ENCODE measurements at regions not wholly inside any gene's neighbourhood (a gene's known extent, or its start where the extent isn't known, plus 50 kb on each side); places are given as distances from the start of the nearest gene placed in this dataset.

DNA sequence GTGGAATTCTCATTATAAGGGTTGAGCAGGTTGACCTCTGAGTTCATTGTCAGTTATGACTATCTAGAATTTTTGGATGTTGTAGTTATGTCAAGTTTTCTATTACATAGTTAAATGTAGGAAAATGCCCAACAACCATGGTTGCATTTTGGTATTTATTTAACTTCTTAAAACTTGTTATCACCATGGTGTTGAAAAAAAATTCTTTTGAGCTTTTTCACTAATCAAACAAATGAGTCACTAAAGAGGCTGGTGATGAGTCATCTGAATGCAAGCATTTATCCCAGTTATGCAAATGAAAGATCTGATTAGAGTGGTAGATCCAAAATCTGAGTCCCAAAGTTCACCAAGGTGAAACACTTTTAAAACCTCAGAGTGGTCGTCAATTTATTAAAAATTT, 624.7 kb upstream of the IGFBP3 start:
- peak; percentile 49 to 50 for DNase-seq (ENCODE audit: low read depth in 2 of 2)

DNA sequence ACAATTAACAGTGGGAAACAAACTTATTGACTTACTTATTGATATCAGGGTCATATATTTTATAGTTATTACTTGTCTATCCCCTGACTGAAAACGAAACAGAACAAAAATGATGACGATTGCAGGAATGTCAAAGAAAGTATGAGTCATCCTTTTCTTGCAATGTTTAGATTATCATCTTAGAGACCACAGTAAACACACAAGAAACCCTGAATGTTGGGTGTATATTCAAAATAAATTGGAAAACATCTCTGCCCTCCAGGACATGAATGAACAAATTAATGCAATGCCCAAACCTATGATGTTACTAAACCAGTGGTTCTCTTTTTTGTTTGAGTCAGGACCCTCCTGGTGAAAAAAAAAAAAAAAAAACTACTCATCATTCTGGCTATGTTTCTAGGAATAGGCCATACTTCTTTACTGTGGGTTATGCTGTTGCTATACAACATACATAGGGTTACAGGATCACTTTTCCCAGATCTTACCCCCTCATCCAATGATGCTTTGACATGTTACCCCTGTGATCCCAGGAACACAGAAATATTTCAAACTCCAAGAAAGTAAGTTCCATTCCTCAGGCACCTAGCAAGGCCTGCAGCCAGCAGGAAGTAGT, 623.4 kb upstream of the IGFBP3 start:
- peak in 1 of 2 experiments; percentile 50 for DNase-seq (ENCODE audit: low read depth in 2 of 2)

DNA sequence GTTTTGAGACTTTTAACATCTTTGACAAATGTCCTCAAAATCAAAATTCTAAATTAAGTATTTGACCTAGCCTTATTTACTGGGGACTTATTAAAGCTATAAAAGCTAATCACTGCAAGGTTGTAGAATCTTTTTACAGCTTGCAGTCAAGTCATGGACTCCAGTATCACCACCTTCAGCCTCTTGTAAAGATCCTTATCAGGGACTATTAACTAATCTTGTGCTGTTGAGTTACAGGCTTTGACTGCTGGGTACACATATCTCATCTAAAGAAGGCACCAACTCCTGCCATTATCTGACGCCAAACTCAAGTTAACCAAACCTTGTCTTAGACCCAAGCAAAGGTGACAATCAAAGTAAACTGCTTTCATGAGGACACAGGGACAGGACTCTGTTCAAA, 621.0 kb upstream of the IGFBP3 start:
- no peak for DNase-seq (ENCODE audit: low read depth in 2 of 2)

DNA sequence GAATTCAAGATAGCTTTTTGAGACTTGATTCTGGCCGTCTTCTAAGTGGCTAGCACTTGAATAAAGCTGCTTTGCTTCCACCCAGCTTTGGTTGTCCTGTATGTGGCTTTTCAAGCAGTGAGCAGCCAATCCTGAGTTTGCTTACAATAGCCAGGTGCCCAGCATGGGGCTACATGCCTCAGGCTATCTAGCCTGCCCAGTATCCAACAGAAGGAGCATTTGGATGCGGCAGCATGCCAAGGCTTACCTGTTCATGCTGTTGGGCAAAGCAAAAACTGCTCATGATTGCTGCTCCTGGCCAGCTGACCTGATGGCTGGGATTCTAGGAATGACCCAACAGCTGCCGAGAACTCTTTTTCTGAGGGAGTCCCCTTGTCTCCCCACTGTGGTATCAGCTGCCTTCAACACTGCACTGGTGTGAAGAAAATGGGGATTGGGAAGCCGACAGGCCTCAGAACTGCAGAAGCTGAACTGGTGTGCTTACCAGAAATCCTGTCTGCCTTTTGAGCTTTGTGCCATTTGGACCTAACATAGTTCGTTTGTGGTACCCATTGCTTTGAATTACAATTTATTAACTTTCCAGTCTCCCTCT, 618.9 kb upstream of the IGFBP3 start:
- DNase-seq (ENCODE audit: low read depth in 2 of 2), result no peak

DNA sequence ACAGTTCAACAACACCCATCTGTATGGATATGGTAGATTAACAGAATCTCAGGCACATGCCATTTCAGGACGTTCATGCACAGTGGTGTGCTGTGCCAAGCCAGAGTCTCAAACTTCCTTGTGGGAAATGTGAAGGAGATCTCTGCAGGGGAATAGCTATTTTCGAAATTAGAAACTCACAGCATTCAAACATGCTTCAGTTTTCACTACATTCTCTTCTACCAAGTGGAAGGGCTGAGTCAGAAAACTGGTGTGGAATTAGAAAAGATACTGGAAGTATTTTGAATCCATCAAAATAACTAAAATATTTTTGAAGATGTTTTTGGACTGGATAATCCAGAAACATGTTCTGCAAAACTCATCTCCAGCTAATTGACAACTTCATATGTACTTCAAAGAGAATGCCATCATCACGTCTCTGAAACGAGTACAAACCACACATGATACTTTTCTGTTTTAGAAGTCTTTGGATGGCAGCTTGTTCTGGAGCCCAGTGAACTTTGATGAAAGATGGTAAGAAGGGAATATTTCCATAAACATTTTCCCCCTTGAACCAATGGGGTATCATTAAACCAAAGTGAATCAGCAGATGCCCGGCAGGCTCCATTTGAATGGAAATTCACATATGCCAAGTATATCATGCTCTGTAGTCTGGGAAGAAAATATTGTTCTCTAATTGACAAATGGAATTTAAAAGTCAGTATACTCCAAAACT, 616.3 kb upstream of the IGFBP3 start:
- no peak for DNase-seq (ENCODE audit: low read depth in 2 of 2)

DNA sequence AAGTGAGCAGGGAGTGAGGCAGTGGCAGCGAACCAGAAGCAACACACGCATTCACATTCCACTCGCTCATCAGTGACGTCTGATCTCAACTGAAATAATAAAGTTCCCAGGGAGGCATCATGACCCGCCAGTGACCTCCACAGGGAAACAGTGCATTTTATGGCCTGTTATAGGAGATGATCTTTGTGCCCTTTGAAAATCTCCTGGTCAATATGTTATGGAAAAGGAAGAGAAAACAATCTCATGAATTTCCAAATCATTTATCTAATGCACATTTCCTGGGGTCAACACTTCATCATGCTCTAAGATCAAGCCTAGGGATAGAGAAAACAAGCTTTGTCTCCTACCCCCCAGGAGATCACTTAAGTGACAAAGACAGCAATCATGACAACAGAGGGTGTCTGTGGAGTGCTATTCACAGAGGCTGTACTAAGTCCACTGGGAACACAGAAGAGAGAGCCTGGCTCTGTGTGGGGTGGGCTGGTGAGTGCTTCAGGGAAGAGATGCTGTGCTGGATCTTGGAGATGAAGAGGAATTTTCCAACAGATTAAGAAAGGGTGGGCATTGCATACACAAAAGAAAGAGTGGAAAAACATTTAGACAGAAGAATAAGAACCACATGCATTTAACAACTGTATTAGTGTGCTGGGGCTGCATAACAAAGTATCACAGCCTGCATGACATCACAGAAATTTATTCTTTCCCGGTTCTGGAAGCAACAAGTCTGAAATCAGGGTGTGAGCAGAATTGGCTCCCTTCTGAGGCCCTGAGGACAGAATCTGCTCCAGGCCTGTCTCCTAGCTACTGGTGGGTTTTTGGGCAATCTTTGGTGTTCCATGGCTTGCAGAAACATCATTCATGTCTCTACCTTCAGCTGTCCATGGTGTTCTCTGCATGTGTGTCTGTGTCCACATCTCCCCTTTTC, 613.9 kb upstream of the IGFBP3 start:
- peak in 1 of 2 experiments; percentile 48 for DNase-seq (ENCODE audit: low read depth in 2 of 2)

DNA sequence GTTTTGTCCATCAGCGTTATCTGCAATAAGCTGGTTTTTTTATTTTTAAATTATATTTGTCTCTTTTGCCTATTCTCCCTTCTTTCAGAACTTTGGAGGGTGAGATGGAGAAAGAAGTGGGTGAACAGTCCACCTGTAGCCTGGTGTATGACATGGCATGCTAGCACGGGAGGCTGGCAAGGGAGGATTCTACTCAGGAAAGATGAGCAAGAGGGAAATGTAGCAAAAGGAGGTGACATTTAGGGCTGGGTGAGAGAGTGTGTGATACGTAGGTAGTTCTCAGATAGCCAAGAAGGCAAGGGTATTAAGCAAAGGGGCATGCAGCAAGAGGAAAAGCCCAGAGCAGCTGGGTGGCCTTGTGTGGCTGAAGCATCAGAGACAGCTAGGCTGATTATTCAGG, 612.9 kb upstream of the IGFBP3 start:
- DNase-seq (ENCODE audit: low read depth in 2 of 2), result no peak

DNA sequence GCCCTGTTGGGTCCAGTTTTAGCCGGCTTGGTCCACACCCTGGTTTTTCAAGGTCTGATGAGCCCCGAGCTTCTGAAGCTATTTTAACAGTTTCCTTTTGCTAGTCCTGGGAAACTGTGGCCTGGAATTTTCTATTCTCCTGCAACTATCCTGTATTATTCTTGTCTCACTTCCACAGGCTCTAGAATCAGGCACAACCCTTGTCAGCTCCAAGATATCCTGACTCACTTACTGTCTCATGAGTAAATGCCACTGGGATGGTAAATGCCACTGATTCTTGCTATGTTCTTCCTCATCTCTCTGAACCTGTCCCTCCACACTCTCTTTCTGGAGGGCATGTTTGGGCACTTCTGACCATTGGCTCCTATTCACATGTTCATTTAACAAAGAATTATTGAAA, 611.5 kb upstream of the IGFBP3 start:
- DNase-seq (ENCODE audit: low read depth in 2 of 2), result no peak

DNA sequence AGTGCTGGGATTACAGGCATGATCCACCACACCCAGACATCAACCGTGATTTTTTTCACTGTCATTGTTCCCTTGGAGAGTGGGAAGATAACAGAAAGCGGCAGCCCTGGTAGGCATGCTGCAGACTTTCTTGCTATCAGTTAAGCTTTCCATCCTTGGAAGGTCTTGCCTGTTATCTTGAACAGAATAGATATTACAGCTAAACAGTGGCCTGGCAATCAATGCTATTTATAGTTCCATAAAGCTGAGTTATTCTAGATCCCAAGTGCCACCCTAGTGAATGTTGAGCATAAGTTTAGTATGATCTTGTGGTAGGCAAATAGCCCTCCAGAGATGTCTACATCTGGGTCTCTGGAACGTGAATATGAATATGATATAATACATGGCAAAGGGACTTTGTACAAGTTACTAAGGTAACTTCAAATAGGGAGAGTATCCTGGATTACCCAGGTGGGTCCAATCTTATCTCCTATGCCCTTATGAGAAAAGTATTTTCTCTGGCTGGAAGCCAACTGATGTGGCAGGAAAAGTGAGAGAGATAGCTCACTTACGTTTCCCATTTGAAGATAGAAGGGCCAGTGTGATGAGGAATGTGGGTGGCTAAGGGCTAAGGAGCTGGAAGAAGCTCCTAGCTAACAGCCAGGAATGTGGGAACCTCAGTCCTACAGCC, 609.1 kb upstream of the IGFBP3 start:
- no peak for DNase-seq (ENCODE audit: low read depth in 2 of 2)

DNA sequence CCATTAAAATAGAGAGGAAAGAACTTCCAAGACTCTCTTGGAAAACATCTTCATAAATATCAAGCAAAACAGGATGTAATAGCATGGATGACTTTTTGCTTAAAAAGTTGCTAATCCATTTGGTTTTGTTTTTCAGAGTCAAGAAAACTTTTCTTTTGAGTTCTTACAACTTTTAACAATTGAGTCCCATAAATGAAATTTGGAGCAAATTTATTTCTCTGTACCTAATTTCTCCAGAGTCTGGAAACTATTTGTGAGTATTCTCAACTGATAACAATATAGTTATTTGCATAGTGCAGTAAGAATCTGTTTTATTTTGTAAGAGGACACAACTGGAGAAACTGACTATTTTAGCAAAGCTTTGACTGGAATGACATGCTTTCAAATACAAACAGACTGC, 606.3 kb upstream of the IGFBP3 start:
- DNase-seq (ENCODE audit: low read depth in 2 of 2), result no peak

DNA sequence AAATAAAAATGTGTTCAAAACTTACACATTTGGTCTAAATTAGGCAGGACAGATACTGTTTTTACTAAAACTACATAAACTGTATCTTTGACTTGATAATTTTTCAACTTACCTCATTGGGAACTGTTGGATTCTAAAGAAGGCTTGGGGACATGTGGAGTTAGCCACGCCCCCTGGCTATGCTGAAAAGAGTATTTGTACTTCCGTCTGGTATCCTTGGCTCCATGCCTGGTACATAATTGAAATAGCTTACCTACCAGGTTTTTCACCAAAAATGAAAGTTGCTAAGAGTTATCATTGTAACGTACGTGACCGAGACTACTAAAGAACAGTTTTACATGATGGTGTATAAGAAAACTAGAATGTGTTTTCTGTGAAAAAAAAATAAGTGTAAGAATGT, 604.8 kb upstream of the IGFBP3 start:
- DNase-seq (ENCODE audit: low read depth in 2 of 2), result no peak

DNA sequence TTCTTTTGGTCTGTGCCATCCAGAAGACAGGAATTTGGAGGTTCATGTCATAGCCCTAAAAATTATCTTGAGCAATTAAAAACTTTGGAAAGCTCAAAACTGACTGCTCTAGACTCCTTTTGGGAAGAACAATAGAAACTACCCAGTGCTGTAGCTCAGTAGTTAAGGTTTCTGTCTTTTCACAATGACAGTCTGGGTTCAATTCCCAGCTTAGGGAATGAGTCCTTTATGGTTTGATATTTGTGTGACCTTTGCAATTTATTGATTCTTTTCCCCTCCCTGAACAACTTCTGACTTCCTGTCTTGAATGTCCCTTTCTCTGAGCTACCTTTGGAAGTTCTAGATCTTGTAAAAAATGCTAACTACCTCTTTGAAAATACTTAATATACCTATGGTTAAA, 603.3 kb upstream of the IGFBP3 start:
- no peak for DNase-seq (ENCODE audit: low read depth in 2 of 2)

DNA sequence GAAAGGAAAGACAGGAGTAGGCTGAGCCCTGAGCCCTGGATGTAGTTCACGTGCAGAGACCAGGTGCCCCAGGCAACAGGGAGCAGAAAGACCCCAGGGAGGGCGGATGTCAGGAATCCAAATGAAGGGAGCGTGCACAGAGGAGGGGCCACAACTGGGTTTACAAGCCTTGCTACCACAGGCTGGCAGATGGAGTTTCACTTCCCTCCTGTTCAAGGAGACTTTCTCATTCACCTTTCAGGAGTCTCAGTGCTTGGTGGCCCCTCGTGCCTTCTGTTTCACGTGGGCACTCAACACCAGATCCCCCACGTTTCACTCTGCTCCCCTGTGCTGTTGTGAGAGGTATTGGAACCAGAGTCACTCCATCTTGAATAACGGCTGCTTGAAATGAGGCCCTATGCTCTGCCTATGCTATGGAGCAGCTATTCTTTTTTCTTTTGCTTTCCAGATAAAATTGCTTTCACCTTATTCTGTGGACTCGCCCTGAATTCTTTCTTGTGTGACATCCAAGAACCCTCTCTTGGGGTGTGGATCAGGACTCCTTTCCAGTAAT, 601.4 kb upstream of the IGFBP3 start:
- DNase-seq (ENCODE audit: low read depth in 2 of 2), result no peak

DNA sequence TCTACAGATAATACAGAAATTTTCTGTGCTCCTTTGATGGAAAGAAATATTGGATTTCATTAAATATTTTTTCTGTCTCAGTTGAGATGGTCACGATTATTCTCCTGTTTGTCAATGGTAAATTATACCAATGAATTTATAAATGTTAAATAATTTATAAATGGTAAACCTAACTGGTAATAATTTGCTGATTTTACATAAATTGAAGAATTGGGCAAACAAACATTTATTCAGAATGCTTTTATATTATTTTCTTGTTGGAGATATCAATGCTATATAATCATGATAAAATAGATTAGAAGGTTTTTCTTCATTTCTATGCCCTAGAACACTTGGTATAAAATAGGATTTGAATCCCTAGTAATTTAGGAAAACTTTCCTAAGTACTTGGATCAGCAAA, 597.6 kb upstream of the IGFBP3 start:
- no peak for DNase-seq (ENCODE audit: low read depth in 2 of 2)

DNA sequence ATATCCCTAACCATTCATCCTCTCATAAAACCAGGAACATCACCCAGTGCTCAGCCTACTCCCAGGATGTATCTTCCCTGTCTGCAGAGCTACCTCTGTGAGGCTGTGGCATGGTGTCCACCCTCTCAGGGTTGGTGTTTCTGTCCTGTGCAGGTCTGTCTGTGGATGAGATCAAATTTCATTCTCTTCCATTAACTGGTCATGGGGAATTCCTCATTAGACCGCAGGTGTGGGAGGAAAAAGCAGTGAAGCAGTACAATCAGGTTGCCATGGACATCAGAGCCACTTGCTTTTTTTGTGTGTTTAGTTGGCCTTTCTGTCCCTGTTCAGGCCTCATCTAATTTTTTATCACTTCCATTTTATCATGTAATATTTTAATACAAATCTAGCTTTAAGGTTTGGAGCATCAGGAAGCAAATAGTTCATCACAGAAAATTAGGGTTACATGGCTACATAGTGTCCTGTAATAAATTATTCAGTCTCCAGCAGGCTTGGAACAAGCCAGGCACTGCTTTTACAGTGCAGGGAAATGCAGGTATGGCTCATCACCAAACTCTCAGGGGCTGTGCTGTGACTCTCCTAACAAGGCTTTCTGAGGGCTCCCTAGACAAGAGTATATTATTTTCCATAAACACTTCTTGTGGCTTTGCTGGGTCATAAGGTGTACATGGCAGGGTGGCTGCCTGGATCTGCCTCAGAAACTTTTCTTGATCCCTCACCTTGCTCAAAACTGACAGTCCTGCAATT, 594.9 kb upstream of the IGFBP3 start:
- DNase-seq (ENCODE audit: low read depth in 2 of 2), result no peak

DNA sequence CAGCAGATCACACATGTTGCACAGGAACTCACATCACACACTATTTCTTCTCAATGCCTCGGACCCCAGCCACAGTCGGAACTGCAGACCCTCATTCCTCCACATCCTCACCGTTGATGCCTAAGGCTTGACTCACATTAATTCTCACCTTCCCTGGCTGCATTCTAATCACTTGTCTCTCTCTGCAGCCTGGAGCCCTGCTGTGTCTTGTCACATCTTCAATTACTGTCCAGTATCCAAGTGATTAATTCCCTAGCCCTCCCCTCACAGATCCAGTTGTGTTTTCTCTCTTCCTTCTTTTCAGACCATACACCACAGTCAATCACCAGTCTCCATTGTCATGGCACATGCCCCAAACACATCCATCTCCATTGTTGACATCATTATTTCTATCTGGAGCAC, 592.4 kb upstream of the IGFBP3 start:
- no peak for DNase-seq (ENCODE audit: low read depth in 2 of 2)

DNA sequence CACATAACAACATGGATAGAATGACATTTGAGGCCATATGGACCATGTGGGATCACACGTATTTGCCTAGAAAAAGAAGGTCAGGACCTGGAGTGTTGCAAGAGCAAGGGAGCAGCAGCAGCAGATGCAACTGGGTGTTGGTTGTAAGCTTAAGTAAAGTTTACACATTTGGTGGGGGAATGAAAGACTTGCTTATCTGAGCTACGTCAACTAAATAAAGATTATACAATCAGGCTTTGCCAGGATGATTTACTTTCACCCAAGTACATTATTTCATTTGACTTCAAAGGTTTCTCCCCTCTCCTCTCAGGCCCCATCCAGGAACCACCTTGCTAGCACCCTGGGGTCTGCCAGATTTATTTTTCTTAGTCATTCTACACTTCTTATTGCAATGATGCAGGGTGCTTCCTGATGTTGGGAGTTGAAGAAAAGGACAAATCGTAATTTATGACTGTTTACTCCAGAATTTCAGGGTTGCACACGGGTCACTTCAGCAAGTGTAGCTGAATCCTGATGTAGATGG, 591.9 kb upstream of the IGFBP3 start:
- DNase-seq (ENCODE audit: low read depth in 2 of 2), result no peak

DNA sequence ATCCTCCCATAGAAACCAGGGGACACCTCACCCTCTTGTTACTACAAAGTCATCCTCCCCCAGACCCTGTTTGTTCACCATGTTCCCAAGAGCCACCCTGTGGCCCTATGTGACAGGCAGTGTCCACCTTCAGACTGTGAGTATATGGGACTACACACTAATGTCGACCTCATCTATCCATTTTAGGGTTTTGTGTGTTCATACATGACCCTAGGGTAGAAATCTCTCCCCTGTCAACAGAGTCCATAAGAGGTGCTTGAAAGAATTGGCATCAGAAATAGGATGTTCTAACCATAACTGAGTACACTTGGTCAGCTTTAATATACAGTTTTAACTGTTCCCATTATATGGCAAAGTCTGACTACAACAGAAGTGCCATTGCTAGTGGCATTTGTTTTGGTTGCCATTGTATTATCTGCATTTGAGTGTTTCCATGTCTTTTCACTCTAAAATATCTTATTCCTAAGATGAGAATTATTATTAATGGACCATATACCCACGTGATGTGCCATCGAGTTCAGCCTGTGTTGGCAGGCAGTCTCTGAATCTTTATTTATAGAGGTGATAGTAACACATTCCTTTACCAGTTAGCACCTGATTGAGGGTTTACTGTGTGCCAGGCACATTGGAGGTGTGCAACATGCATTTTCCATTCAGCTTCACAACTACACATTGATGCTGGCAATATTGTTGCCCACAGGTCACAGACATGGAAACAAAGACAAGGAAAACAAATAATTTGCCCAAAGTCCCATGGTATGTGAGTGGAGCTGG, 590.6 kb upstream of the IGFBP3 start:
- no peak for DNase-seq (ENCODE audit: low read depth in 2 of 2)

DNA sequence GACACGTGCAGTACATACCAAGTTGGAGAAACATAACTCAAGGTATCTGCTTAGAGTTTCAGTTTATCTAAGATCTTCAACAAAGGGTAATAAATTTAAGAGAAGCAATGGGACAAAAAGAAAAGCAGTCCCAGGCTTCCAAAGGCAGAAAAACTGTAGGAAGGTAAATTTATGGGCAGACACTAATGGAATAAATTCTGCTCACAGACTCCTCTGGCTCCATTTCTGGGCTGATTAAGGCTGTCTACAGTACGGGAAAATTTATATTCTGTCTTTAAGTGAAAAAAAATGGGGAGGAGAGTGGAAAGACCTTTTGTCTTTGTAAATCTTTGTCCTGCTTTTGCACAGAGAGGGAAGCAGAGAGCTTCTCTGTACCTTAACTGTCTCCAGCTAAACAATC, 587.5 kb upstream of the IGFBP3 start:
- DNase-seq (ENCODE audit: low read depth in 2 of 2), result no peak

DNA sequence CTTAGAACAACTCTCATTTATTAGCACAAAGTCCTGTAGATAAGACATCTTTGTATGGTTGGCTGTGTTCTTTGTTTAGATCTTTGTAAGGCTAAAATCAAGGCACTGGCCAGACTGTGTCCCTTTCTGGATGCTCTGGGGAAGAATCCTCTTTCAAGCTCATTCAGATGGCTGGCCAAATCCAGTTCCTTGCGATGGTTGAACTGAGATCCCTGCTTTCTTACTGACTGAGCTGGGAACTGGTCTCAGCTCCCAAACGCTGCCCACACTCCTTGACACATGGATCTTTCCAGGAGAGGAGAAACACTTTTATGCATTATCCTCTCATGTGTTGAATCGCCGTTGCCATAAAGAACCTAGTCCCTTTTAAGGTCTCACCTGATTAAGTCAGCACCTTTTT, 586.5 kb upstream of the IGFBP3 start:
- DNase-seq (ENCODE audit: low read depth in 2 of 2), result no peak
